ENCODE measurements at regions not wholly inside any gene's neighbourhood (a gene's known extent, or its start where the extent isn't known, plus 50 kb on each side); places are given as distances from the start of the nearest gene placed in this dataset.

DNA sequence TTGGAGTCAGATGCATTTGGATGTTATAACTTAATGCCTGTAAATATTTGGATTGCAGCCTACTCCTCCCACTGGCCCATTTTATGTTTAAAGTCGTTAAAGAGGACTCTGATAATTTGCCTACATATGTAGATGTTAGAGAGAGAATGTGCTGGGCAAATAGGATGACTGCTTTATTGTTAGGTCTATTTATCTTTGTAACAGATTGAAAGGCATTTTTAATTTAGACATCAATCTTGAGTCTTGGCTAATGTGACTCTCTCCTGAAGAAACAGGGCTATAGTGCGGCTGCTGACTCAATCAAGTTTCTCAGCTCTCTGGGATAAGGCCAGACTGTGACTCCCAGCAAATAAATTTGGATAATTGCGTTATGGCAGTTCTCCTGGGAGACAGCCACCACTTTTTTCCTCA, 1101.4 kb downstream of the CBLN2 start:
- Histone ChIP-seq H2BK5ac (ENCODE audit: low read length) (no peak overlapping the region), H3K23ac (ENCODE audit: low read length) (no peak overlapping the region), H4K8ac (ENCODE audit: low read depth, low read length) (no peak overlapping the region), H3K56ac (ENCODE audit: low read length) (no peak overlapping the region), H3K4me3 (ENCODE audit: low read length) (no peak overlapping the region), H3K27ac (ENCODE audit: low read depth, low read length) (no peak overlapping the region), H4K5ac (ENCODE audit: low read length) (no peak overlapping the region), H3K79me1 (ENCODE audit: low read length) (no peaks in the 10 kb centered on the region), H2BK15ac (replicated peaks; ENCODE audit: low read depth) (no peak overlapping the region), H3K4me1 (ENCODE audit: control insufficient read depth, low read depth, low read length) (no peaks in the 10 kb centered on the region), H2BK120ac (ENCODE audit: low read depth, low read length) (no peak overlapping the region), H3K4me2 (ENCODE audit: low read length) (no peak overlapping the region), H3K79me2 (ENCODE audit: control insufficient read depth, insufficient read depth, low read length) (no peaks in the 10 kb centered on the region), H2AK5ac (ENCODE audit: low read length) (no peak overlapping the region), H3K36me3 (ENCODE audit: control insufficient read depth, insufficient read depth, low read length) (no peaks in the 10 kb centered on the region), H3K27me3 (ENCODE audit: insufficient read depth, low read length, poor library complexity) (no peaks in the 10 kb centered on the region), H3K4ac (ENCODE audit: low read depth, low read length) (no peak overlapping the region), H3K18ac (ENCODE audit: low read length) (no peak overlapping the region), H3K9ac (ENCODE audit: low read length) (no peak overlapping the region)
- no CpG with 5 or more reads among the region's 3 CpGs for WGBS (ENCODE audit: extremely low coverage, insufficient coverage, low lambda C conversion rate)
- DNase-seq, result peak; percentile 10

DNA sequence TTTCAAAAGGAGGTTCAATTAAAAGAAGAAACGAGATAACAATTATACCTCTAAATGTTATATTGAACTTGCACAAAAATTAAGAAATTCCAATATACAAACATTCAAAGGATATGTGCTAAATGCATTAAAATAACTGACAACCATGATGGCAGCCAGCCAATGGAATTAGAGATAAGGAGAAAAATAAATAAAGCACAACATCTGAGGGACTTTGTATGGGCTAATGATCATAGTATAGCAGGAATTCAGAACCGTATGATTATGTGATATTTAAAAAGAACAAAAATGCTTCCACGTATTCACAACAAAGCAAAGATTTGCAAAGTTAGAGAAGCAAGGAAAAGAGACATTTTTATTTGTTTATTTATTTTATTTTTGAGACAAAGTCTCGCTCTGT, 1103.0 kb downstream of the CBLN2 start:
- no peak overlapping the region for H3K18ac ChIP-seq (ENCODE audit: low read length)
- H3K79me1 ChIP-seq (ENCODE audit: low read length), result no peaks in the 10 kb centered on the region
- no peak overlapping the region for H2BK120ac ChIP-seq (ENCODE audit: low read depth, low read length)
- H3K4ac ChIP-seq (ENCODE audit: low read depth, low read length), result no peak overlapping the region
- no peak overlapping the region for H4K8ac ChIP-seq (ENCODE audit: low read depth, low read length)
- DNase-seq, result no peak
- H2BK5ac ChIP-seq (ENCODE audit: low read length), result no peak overlapping the region
- H3K23ac ChIP-seq (ENCODE audit: low read length), result no peak overlapping the region
- no peak overlapping the region for H2AK5ac ChIP-seq (ENCODE audit: low read length)
- no peak overlapping the region for H3K4me2 ChIP-seq (ENCODE audit: low read length)
- H3K9ac ChIP-seq (ENCODE audit: low read length), result no peak overlapping the region
- no CpG with 5 or more reads among the region's 4 CpGs for WGBS (ENCODE audit: extremely low coverage, insufficient coverage, low lambda C conversion rate)
- no peak overlapping the region for H3K56ac ChIP-seq (ENCODE audit: low read length)
- H3K27ac ChIP-seq (ENCODE audit: low read depth, low read length), result no peak overlapping the region
- H2BK15ac ChIP-seq (replicated peaks; ENCODE audit: low read depth), result no peak overlapping the region
- no peaks in the 10 kb centered on the region for H3K36me3 ChIP-seq (ENCODE audit: control insufficient read depth, insufficient read depth, low read length)
- no peaks in the 10 kb centered on the region for H3K27me3 ChIP-seq (ENCODE audit: insufficient read depth, low read length, poor library complexity)
- no peak overlapping the region for H4K5ac ChIP-seq (ENCODE audit: low read length)
- H3K79me2 ChIP-seq (ENCODE audit: control insufficient read depth, insufficient read depth, low read length), result no peaks in the 10 kb centered on the region
- H3K4me3 ChIP-seq (ENCODE audit: low read length), result no peak overlapping the region
- no peaks in the 10 kb centered on the region for H3K4me1 ChIP-seq (ENCODE audit: control insufficient read depth, low read depth, low read length)

- H4K8ac ChIP-seq (ENCODE audit: low read depth, low read length), result no peak overlapping the region
- H3K18ac ChIP-seq (ENCODE audit: low read length), result no peak overlapping the region
- no peak overlapping the region for H3K9ac ChIP-seq (ENCODE audit: low read length)
- H3K27ac ChIP-seq (ENCODE audit: low read depth, low read length), result no peak overlapping the region
- H2BK5ac ChIP-seq (ENCODE audit: low read length), result no peak overlapping the region
- no peak overlapping the region for H4K5ac ChIP-seq (ENCODE audit: low read length)
- H3K79me2 ChIP-seq (ENCODE audit: control insufficient read depth, insufficient read depth, low read length), result no peaks in the 10 kb centered on the region
- no peak overlapping the region for H3K4ac ChIP-seq (ENCODE audit: low read depth, low read length)
- WGBS (ENCODE audit: extremely low coverage, insufficient coverage, low lambda C conversion rate), result no CpG with 5 or more reads among the region's 2 CpGs
- no peak overlapping the region for H3K4me2 ChIP-seq (ENCODE audit: low read length)
- H2BK15ac ChIP-seq (replicated peaks; ENCODE audit: low read depth), result no peak overlapping the region
- no peak overlapping the region for H3K4me3 ChIP-seq (ENCODE audit: low read length)
- no peak overlapping the region for H3K23ac ChIP-seq (ENCODE audit: low read length)
- H3K56ac ChIP-seq (ENCODE audit: low read length), result no peak overlapping the region
- no peaks in the 10 kb centered on the region for H3K27me3 ChIP-seq (ENCODE audit: insufficient read depth, low read length, poor library complexity)
- H3K4me1 ChIP-seq (ENCODE audit: control insufficient read depth, low read depth, low read length), result no peaks in the 10 kb centered on the region
- H2AK5ac ChIP-seq (ENCODE audit: low read length), result no peak overlapping the region
- H3K36me3 ChIP-seq (ENCODE audit: control insufficient read depth, insufficient read depth, low read length), result no peaks in the 10 kb centered on the region
- H3K79me1 ChIP-seq (ENCODE audit: low read length), result no peaks in the 10 kb centered on the region
- no peak overlapping the region for H2BK120ac ChIP-seq (ENCODE audit: low read depth, low read length)
- DNase-seq, result no peak
Measured at GRCh38 chr18:71437511-71437910, 1106.6 kb downstream of the CBLN2 start.

- H4K8ac ChIP-seq (ENCODE audit: low read depth, low read length), result no peak overlapping the region
- H3K4ac ChIP-seq (ENCODE audit: low read depth, low read length), result no peak overlapping the region
- DNase-seq, result no peak
- H3K9ac ChIP-seq (ENCODE audit: low read length), result no peak overlapping the region
- no peak overlapping the region for H3K4me2 ChIP-seq (ENCODE audit: low read length)
- no peaks in the 10 kb centered on the region for H3K79me2 ChIP-seq (ENCODE audit: control insufficient read depth, insufficient read depth, low read length)
- H3K4me3 ChIP-seq (ENCODE audit: low read length), result no peak overlapping the region
- H3K23ac ChIP-seq (ENCODE audit: low read length), result no peak overlapping the region
- no peak overlapping the region for H4K5ac ChIP-seq (ENCODE audit: low read length)
- no peaks in the 10 kb centered on the region for H3K4me1 ChIP-seq (ENCODE audit: control insufficient read depth, low read depth, low read length)
- H3K56ac ChIP-seq (ENCODE audit: low read length), result no peak overlapping the region
- H2BK15ac ChIP-seq (replicated peaks; ENCODE audit: low read depth), result no peak overlapping the region
- no peak overlapping the region for H3K27ac ChIP-seq (ENCODE audit: low read depth, low read length)
- no peak overlapping the region for H2BK120ac ChIP-seq (ENCODE audit: low read depth, low read length)
- H3K36me3 ChIP-seq (ENCODE audit: control insufficient read depth, insufficient read depth, low read length), result no peaks in the 10 kb centered on the region
- H3K27me3 ChIP-seq (ENCODE audit: insufficient read depth, low read length, poor library complexity), result no peaks in the 10 kb centered on the region
- WGBS (ENCODE audit: extremely low coverage, insufficient coverage, low lambda C conversion rate), result no CpG with 5 or more reads among the region's 2 CpGs
- no peak overlapping the region for H2BK5ac ChIP-seq (ENCODE audit: low read length)
- H3K79me1 ChIP-seq (ENCODE audit: low read length), result no peaks in the 10 kb centered on the region
- H3K18ac ChIP-seq (ENCODE audit: low read length), result no peak overlapping the region
- H2AK5ac ChIP-seq (ENCODE audit: low read length), result no peak overlapping the region
Measured at GRCh38 chr18:71433373-71433772, 1110.8 kb downstream of the CBLN2 start.

DNA sequence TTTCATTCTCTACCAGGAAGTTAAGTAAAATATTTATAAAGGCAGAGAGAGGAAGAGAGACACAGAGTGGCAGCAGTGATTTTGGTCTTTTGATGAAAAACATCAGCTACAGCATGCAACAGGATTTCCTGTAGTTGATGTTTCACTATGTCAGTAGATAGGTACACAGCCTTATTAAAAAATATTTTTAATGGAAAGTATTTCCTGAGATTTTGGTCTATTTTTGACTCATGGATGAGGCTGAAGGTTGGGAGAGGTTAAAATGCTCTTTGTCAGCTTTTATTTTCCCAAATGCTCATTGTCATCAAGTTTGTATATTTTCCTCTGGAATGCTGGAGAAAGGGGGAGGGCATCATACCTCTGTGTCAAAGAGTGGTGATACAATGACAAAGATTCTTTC, 1112.5 kb downstream of the CBLN2 start:
- no peak overlapping the region for H2BK15ac ChIP-seq (replicated peaks; ENCODE audit: low read depth)
- H4K5ac ChIP-seq (ENCODE audit: low read length), result no peak overlapping the region
- no peak overlapping the region for H3K4me3 ChIP-seq (ENCODE audit: low read length)
- H3K79me1 ChIP-seq (ENCODE audit: low read length), result no peaks in the 10 kb centered on the region
- no peaks in the 10 kb centered on the region for H3K79me2 ChIP-seq (ENCODE audit: control insufficient read depth, insufficient read depth, low read length)
- no peak overlapping the region for H3K4ac ChIP-seq (ENCODE audit: low read depth, low read length)
- H3K18ac ChIP-seq (ENCODE audit: low read length), result no peak overlapping the region
- H2BK120ac ChIP-seq (ENCODE audit: low read depth, low read length), result no peak overlapping the region
- H2AK5ac ChIP-seq (ENCODE audit: low read length), result no peak overlapping the region
- no peaks in the 10 kb centered on the region for H3K27me3 ChIP-seq (ENCODE audit: insufficient read depth, low read length, poor library complexity)
- no peak overlapping the region for H2BK5ac ChIP-seq (ENCODE audit: low read length)
- no peaks in the 10 kb centered on the region for H3K4me1 ChIP-seq (ENCODE audit: control insufficient read depth, low read depth, low read length)
- H3K23ac ChIP-seq (ENCODE audit: low read length), result no peak overlapping the region
- H3K27ac ChIP-seq (ENCODE audit: low read depth, low read length), result no peak overlapping the region
- H3K9ac ChIP-seq (ENCODE audit: low read length), result no peak overlapping the region
- H3K36me3 ChIP-seq (ENCODE audit: control insufficient read depth, insufficient read depth, low read length), result no peaks in the 10 kb centered on the region
- no peak for DNase-seq
- no peak overlapping the region for H3K4me2 ChIP-seq (ENCODE audit: low read length)
- H4K8ac ChIP-seq (ENCODE audit: low read depth, low read length), result no peak overlapping the region
- H3K56ac ChIP-seq (ENCODE audit: low read length), result no peak overlapping the region

DNA sequence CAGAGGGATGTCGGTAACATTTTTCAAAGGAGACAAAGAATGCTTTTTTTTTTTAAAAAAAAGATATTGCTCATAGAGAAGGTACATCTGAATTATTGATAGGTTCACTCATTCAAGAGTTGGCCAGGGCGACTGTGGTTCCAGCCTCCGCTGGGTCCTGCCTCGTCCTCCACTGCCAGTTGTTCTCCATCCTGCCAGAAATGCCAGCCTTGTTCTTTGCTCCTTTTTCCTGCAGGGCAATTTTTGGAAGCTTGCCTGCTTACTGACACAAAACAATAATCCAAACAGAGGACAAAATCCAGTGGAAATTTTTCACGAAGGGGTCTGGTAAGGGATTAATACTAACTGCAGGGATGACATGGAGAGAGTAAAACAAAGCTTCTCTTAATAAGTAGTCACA, 1113.0 kb downstream of the CBLN2 start:
- Histone ChIP-seq H3K4me2 (ENCODE audit: low read length) (no peak overlapping the region), H2BK15ac (replicated peaks; ENCODE audit: low read depth) (no peak overlapping the region), H3K79me2 (ENCODE audit: control insufficient read depth, insufficient read depth, low read length) (no peaks in the 10 kb centered on the region), H3K56ac (ENCODE audit: low read length) (no peak overlapping the region), H3K18ac (ENCODE audit: low read length) (no peak overlapping the region), H3K9ac (ENCODE audit: low read length) (no peak overlapping the region), H3K4ac (ENCODE audit: low read depth, low read length) (no peak overlapping the region), H3K23ac (ENCODE audit: low read length) (no peak overlapping the region), H3K27ac (ENCODE audit: low read depth, low read length) (no peak overlapping the region), H2BK120ac (ENCODE audit: low read depth, low read length) (no peak overlapping the region), H3K79me1 (ENCODE audit: low read length) (no peaks in the 10 kb centered on the region), H3K4me3 (ENCODE audit: low read length) (no peak overlapping the region), H3K27me3 (ENCODE audit: insufficient read depth, low read length, poor library complexity) (no peaks in the 10 kb centered on the region), H2AK5ac (ENCODE audit: low read length) (no peak overlapping the region), H4K8ac (ENCODE audit: low read depth, low read length) (no peak overlapping the region), H2BK5ac (ENCODE audit: low read length) (no peak overlapping the region), H3K4me1 (ENCODE audit: control insufficient read depth, low read depth, low read length) (no peaks in the 10 kb centered on the region), H3K36me3 (ENCODE audit: control insufficient read depth, insufficient read depth, low read length) (no peaks in the 10 kb centered on the region), H4K5ac (ENCODE audit: low read length) (no peak overlapping the region)
- no peak for DNase-seq
- no CpG with 5 or more reads among the region's 5 CpGs for WGBS (ENCODE audit: extremely low coverage, insufficient coverage, low lambda C conversion rate)
